ENCODE measurements at regions not wholly inside any gene's neighbourhood (a gene's known extent, or its start where the extent isn't known, plus 50 kb on each side); places are given as distances from the start of the nearest gene placed in this dataset.

DNA sequence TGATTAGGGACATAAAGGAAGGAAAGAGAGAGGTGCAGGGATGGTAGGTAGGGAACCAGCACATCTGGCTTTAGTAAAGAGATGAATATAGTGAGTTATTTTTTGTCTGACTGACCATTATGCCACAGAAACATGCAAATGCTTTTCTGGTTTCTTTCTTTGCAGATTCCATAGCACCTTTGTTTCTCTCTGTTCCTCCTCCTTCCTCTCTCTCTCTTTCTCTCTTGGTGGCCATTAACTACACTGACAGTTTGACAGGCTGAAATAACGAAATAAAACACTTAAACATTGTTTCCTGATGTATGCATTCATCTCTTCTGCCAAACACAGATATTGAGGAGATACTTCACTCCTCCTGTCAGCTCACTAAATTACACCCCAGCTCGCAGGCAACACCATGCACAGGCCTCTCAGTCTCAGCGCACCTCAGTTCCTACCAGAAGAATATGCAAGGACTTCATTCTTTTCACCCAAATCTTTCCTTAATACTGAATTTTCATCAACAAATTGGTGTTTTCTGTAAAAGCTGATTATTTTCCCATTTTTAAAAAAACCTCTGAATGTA is 406.9 kb upstream of the SOX5 start:
- CTCF ChIA-PET, result no interaction called here
- peaks cover 0 to 1% of the 10 kb centered on the region in 2 experiments for H3K27me3 ChIP-seq (ENCODE audit: control insufficient read depth in 2 of 2, insufficient read depth in 2 of 2, low read length in 2 of 2)
- DNase-seq (ENCODE audit: low read depth, low spot score) (no peak), FAIRE-seq (no peak)
- no peaks in the 10 kb centered on the region for H3K4me1 ChIP-seq (ENCODE audit: control insufficient read depth, extremely low read depth, insufficient read depth, low read length)
- no peak overlapping the region for H3K4me3 ChIP-seq (replicated peaks in 1 of 3; ENCODE audit: insufficient read depth in 1 of 3, low read depth in 1 of 3, low read length in 3 of 3)
- BruUV-seq (replicated peaks), result no TSS peak
- H3K9ac ChIP-seq (replicated peaks; ENCODE audit: extremely low read depth, insufficient read depth, low read length), result no peak overlapping the region
- no peak overlapping the region for H3K27ac ChIP-seq (ENCODE audit: insufficient read depth, low read depth, low read length)
- intact Hi-C loops (cut with micrococcal nuclease) (no loop called here), dilution Hi-C loops (cut with MboI; ENCODE audit: extremely low pct_ligation_motif_present, low sequenced_read_pairs) (no loop called here)
- no peaks in the 10 kb centered on the region for H3K9me3 ChIP-seq (replicated peaks; ENCODE audit: control insufficient read depth, insufficient read depth, low read length)
- TF ChIP-seq POLR2A (IDR thresholded peaks at IDR 0.05; ENCODE audit: low read depth, low read length) (no peak), GATA2 (IDR thresholded peaks at IDR 0.05; ENCODE audit: insufficient read depth, insufficient read length, low read depth, low read length) (no peak), EZH2 (IDR thresholded peaks at IDR 0.05; ENCODE audit: borderline replicate concordance, low read depth, low read length, severe bottlenecking) (no peak), POLR2AphosphoS5 (IDR thresholded peaks at IDR 0.05; ENCODE audit: insufficient read depth, low read depth, low read length) (no peak), FOS (IDR thresholded peaks at IDR 0.05; ENCODE audit: borderline replicate concordance, insufficient read depth, low read length) (no peak), MYC (IDR thresholded peaks at IDR 0.05; ENCODE audit: low read depth, low read length) (no peak), JUN (IDR thresholded peaks at IDR 0.05; ENCODE audit: borderline replicate concordance, insufficient read depth, insufficient read length, low read depth) (no peak)
- TF ChIP-seq, protein P1, sequence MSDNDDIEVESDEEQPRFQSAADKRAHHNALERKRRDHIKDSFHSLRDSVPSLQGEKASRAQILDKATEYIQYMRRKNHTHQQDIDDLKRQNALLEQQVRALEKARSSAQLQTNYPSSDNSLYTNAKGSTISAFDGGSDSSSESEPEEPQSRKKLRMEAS (IDR thresholded peaks at IDR 0.05; ENCODE audit: insufficient read depth, insufficient read length), result no peak
- TF ChIP-seq, protein P2, sequence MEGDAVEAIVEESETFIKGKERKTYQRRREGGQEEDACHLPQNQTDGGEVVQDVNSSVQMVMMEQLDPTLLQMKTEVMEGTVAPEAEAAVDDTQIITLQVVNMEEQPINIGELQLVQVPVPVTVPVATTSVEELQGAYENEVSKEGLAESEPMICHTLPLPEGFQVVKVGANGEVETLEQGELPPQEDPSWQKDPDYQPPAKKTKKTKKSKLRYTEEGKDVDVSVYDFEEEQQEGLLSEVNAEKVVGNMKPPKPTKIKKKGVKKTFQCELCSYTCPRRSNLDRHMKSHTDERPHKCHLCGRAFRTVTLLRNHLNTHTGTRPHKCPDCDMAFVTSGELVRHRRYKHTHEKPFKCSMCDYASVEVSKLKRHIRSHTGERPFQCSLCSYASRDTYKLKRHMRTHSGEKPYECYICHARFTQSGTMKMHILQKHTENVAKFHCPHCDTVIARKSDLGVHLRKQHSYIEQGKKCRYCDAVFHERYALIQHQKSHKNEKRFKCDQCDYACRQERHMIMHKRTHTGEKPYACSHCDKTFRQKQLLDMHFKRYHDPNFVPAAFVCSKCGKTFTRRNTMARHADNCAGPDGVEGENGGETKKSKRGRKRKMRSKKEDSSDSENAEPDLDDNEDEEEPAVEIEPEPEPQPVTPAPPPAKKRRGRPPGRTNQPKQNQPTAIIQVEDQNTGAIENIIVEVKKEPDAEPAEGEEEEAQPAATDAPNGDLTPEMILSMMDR (IDR thresholded peaks at IDR 0.05; ENCODE audit: extremely low read depth in 1 of 2, insufficient read depth in 1 of 2, low read depth in 1 of 2, low read length in 2 of 2), result no peak
- H3K79me2 ChIP-seq (ENCODE audit: control insufficient read depth, insufficient read depth, low read length), result no peaks in the 10 kb centered on the region
- no peak overlapping the region for H3K4me2 ChIP-seq (ENCODE audit: insufficient read depth, low read length)
- H4K20me1 ChIP-seq (replicated peaks; ENCODE audit: control insufficient read depth, extremely low read depth, insufficient read depth, low read length), result no peaks in the 10 kb centered on the region
- H2AFZ ChIP-seq (ENCODE audit: low read depth, low read length), result no peak overlapping the region
- H3K9me1 ChIP-seq (replicated peaks; ENCODE audit: control insufficient read depth, extremely low read depth, insufficient read depth, low read length), result no peaks in the 10 kb centered on the region
- POLR2A ChIA-PET, result no interaction called here
- no peaks in the 10 kb centered on the region for H3K36me3 ChIP-seq (ENCODE audit: control insufficient read depth in 2 of 2, extremely low read depth in 1 of 2, insufficient read depth in 2 of 2, low read length in 2 of 2)
